Lower leg skin (tissue), 4 donors: ENCODE measurements at regions not wholly inside any gene's neighbourhood (a gene's known extent, or its start where the extent isn't known, plus 50 kb on each side); places are given as distances from the start of the nearest gene placed in this dataset.

Experiments
- DNase-seq, 2 donors: peaks; one replicate each; pipeline ENCODE4 v3.0.0-alpha.2; 2019; ENCODE audit warnings: low spot score in 2 of 2
- H3K4me3 ChIP-seq: fragments of 200-600 bp; sonication (generic); 2 replicates; pipeline ENCODE4 v1.5.1; 2017; ENCODE audit warnings: mild to moderate bottlenecking, low read depth; ENCODE audit not compliant: poor library complexity, severe bottlenecking
- POLR2A ChIP-seq, 2 donors: fragments of 450-650 bp; IDR thresholded peaks; one replicate each; pipeline ENCODE4 v1.6.1; 2016 to 2017; ENCODE audit warnings: antibody characterized with exemption in 2 of 2, mild to moderate bottlenecking in 1 of 2, moderate library complexity in 1 of 2
- WGBS, 2 donors: methylation state at CpG; one replicate each; pipeline ENCODE4 v1.1.5; 2018; 5-methylcytosine and 5-hydroxymethylcytosine counted together
- intact Hi-C: fragments of 100-400 bp; cut with DNase I; formaldehyde crosslinking; loops from one replicate; pipeline ENCODE4 v1.15.0; 2023; ENCODE audit warnings: low total_unique reads
- TF ChIP-seq, protein P1 (sequence below), 3 donors: fragments of 450-650 bp; IDR thresholded peaks; one replicate each; pipeline ENCODE4 v1.5.1; 2016; ENCODE audit warnings: antibody characterized with exemption in 3 of 3, mild to moderate bottlenecking in 3 of 3, moderate library complexity in 2 of 3

GRCh38 chr10:88101666-88102065 lies 238.2 kb downstream of the PTEN start:
- TF ChIP-seq, protein P1, sequence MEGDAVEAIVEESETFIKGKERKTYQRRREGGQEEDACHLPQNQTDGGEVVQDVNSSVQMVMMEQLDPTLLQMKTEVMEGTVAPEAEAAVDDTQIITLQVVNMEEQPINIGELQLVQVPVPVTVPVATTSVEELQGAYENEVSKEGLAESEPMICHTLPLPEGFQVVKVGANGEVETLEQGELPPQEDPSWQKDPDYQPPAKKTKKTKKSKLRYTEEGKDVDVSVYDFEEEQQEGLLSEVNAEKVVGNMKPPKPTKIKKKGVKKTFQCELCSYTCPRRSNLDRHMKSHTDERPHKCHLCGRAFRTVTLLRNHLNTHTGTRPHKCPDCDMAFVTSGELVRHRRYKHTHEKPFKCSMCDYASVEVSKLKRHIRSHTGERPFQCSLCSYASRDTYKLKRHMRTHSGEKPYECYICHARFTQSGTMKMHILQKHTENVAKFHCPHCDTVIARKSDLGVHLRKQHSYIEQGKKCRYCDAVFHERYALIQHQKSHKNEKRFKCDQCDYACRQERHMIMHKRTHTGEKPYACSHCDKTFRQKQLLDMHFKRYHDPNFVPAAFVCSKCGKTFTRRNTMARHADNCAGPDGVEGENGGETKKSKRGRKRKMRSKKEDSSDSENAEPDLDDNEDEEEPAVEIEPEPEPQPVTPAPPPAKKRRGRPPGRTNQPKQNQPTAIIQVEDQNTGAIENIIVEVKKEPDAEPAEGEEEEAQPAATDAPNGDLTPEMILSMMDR (IDR thresholded peaks at IDR 0.05) = no peak
- no peak for TF ChIP-seq POLR2A (IDR thresholded peaks at IDR 0.05)
- intact Hi-C loops = no loop called here
- DNase-seq = no peak
- 88 to 94% methylated on average over 2 of the region's 2 CpGs for WGBS, 2 donors
- H3K4me3 ChIP-seq = no peak overlapping the region

- intact Hi-C loops = no loop called here
Measured at GRCh38 chr10:88103576-88103975, 240.2 kb downstream of the PTEN start.

DNA sequence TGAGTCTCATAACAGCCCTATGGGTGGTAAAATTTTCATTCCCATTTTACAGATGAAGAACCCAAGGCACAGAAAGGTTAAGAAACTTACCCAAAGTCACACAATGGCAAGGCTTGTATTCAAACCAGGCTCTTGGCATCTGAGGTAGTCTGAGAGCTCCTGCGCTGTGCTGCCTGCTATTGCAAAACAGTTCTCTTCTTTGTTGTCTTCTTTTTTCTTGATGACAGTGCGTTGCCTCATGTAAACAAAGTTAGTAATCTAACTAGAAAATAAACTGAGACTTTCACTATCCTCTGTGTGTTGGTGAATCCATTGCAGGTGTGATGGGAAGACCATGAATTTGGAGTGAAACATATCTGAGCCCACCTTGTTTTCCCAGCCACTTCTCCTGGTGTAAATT lies 240.8 kb downstream of the PTEN start:
- intact Hi-C loops = no loop called here
- DNase-seq = no peak
- WGBS, 2 donors = 75 to 100% methylated on average over 2 of the region's 2 CpGs
- no peak overlapping the region for H3K4me3 ChIP-seq
- TF ChIP-seq POLR2A (IDR thresholded peaks at IDR 0.05) = no peak
- TF ChIP-seq, protein P1 (IDR thresholded peaks at IDR 0.05) = no peak

More at GRCh38 chr10:88103576-88103975, 240.2 kb downstream of the PTEN start:
- no peak for TF ChIP-seq POLR2A (IDR thresholded peaks at IDR 0.05)
- TF ChIP-seq, protein P1 (IDR thresholded peaks at IDR 0.05) = no peak
- DNase-seq = no peak
- H3K4me3 ChIP-seq = no peak overlapping the region

GRCh38 chr10:88106366-88106765 lies 242.9 kb downstream of the PTEN start:
- no peak for TF ChIP-seq POLR2A (IDR thresholded peaks at IDR 0.05)
- TF ChIP-seq, protein P1 (IDR thresholded peaks at IDR 0.05) = no peak
- WGBS, 2 donors = 84 to 87% methylated on average over 2 of the region's 2 CpGs
- intact Hi-C loops = no loop called here
- H3K4me3 ChIP-seq = no peak overlapping the region
- no peak for DNase-seq

DNA sequence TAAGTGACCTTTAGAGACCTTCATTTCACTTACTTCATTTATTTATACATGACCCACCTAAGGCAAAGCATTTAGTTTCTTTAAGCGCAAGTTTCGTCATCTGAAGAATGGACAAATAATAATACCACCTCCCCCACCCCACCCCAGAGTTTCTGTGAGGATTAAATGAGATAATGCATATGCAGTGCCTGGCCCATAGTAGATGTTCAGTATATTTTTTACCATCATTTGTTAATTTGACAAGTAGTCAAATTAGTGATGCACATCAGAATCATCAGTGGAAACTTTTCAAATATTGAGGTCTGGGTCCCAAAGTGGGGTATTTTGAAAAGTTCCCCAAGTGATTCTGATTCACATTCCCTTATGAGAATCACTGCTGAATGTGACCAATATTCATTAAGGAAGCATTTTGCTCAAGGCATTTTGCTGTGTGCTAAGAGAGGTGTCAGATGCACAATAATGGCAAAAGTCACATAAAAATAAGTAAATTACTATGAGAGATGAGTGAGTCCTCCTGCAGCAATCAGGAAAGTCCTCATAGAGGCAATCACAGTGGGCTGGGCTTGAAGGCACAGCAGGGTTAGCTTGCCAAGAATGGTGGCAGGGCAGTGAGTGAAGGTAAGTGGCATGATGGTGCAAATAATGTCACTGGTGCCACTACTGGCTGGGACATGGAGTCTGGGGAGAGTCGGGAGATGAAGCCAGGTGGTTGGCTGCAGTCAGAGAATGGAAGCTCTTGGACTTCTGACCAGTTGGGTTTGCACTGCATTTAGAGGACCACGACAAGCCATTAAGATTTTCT lies 244.1 kb downstream of the PTEN start:
- no peak for DNase-seq
- intact Hi-C loops = no loop called here
- no peak overlapping the region for H3K4me3 ChIP-seq
- 91 to 94% methylated on average over 4 of the region's 4 CpGs for WGBS, 2 donors
- TF ChIP-seq POLR2A (IDR thresholded peaks at IDR 0.05) = no peak
- TF ChIP-seq, protein P1 (IDR thresholded peaks at IDR 0.05) = no peak
